Myocyte (in vitro differentiated cells): ENCODE measurements at regions not wholly inside any gene's neighbourhood (a gene's known extent, or its start where the extent isn't known, plus 50 kb on each side); places are given as distances from the start of the nearest gene placed in this dataset.

ENCODE experiments used
- DNase-seq: peaks from one replicate; pipeline ENCODE4 v3.0.0-alpha.2; 2012; ENCODE audit warnings: low read depth

DNA sequence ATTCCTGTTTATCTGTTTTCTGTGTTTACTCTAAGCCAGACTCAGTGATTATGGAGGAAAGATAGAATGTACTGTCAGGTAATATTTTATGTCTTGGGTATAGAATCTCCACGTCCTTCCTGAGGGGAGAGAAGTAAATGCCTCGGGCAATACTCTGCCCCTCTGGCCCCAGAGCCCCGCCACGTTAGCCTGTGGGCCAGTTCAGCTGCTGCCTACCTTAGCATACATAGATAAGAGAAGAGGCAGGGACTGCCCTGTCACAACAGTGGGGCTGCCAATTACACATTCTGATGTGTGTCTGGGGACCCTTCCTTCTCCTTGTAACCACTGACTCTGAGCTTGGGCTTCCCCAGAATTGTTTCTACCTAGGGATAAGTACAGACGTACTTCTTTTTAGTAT is 347.7 kb upstream of the ATP11B start:
- DNase-seq: no peak

DNA sequence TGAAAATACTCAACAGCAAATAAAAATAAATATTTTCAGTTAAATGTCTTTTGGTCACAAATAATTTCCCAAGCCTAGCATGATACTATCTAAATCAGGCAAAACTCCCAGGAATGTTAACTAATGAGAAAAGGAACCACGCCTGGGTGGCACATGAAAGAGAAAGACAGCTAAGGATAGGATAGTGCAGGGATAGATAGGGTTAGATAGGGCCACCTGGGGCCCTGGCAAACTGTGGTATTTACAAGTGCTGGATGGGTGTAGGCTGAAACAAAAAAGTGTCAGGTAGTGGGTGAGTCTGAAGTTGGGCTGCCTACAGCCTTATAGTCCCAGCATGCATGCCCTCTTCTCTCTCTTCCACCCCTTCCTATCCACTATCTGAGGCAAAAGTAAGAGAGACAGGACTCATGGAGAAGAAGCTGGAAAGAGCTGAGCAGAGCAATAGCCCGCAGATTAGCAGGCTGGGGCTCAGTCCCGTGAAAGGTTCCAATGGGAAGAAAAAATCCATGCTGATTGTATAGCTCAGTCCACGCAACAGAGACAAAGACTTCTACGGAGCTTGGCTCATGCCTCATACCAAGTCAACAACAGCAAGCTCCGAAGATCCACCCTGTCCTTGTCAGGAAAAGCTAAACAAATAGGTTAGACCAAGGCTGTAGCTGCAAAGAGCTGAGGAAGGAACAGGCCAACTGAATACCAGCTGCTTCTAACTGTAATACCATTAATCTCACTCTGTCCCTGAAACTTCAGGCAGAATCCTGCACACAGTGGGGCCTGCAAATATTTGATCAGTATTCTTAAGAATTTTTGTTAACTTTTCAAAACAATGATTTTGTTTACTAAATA is 342.1 kb upstream of the ATP11B start:
- no peak for DNase-seq

DNA sequence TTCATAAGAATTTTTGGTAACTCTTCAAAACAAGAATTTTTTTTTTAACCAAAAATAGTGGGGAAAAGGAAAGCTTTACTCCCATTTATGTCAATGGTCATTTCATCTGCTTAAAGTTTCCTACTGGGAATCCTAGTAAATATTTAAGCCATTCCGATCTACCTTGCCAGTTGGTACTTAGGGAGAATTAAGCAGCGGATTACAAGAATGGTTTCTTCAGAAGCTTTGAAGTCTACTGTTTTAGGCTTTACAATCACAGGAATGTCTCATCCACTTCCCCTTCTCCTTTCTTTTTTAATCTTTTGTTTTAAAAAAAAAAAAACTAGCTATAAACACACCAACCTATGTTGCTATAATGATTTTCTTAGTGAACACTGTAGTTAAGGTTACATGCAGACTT is 341.4 kb upstream of the ATP11B start:
- no peak for DNase-seq

DNA sequence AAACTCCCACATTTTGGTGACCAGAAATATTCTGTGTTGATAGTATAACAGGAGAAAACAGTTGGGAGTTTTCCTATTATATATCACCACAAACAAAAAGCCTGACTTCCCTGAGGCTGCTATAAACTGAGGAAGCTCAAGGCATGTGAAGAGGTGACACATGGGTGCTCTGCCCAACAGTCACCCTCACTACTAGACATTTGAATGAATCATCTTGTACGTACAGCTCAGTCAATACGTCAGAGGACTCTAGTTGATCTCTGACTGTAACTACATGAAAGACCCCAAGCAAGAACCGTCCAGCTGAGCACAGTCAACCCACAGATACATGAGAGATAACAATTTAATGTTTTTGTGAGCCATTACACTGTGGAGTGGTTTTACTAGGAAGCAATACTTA is 338.3 kb upstream of the ATP11B start:
- DNase-seq: no peak

DNA sequence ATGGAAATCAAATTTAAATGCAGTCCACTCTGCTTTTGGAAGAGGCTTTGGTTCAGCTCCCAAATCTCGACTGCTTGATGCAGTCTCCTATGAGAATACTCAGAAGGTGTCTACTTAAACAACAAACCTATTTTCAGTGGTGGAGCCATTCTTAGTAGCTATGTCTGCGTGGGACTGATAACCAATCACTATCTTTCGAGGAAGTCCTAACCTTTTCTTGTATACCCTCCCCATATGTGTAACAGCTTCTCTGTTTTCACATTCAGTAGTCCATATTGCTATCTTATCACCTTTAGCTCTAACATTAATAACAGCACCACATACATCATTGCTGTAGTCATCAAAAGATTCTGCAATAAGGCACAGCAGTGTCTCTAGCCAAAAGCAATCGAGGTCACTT is 333.0 kb upstream of the ATP11B start:
- DNase-seq: no peak

DNA sequence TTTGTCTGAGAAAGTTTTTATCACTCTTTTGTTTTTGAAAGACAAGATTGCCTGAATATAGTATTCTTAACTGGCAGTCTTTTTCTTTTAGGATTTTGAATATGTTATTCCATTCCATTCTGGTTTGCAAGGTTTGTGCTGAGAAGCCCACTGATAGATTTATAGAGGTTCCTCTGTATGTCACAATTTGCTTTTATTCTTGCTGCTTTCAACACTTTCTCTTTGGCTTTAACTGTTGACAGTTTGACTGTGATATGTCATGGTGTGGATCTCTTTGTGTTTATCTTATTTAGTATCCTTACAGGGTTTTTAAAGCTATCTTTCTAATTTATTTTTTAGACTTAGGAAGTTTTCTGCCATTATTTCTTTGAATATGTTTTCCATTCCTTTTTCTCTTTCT is 331.2 kb upstream of the ATP11B start:
- DNase-seq: no peak

DNA sequence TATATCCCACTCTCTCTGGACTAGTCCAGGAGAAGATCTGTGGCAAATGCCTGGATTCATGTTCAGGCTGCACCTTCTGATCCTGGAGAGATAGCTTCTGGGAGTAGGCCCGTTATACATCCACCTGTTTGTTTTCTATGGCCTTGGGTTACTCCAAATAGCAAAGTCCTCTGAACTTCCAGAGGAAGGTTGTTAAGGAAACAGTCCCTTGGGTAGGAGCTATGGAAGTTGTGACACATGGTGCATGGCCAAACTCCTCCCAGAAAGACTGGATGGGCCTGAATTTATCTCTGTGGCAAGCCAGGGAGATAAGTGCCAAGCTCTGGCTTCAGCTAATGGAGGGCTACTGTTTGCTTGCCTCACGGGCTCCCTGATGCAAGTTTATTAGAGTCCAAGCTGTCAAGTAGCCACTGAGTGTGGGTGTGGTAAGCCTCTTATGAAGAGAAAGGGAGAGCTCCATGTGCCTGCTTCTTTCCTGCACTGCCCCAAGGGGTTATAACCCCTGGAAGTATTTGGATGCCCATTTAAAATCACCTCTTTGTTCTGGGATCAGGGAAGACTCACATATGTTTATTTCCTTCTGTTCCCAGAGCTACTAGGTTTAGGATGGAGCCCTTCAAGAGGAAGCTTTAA is 328.7 kb upstream of the ATP11B start:
- DNase-seq: no peak

DNA sequence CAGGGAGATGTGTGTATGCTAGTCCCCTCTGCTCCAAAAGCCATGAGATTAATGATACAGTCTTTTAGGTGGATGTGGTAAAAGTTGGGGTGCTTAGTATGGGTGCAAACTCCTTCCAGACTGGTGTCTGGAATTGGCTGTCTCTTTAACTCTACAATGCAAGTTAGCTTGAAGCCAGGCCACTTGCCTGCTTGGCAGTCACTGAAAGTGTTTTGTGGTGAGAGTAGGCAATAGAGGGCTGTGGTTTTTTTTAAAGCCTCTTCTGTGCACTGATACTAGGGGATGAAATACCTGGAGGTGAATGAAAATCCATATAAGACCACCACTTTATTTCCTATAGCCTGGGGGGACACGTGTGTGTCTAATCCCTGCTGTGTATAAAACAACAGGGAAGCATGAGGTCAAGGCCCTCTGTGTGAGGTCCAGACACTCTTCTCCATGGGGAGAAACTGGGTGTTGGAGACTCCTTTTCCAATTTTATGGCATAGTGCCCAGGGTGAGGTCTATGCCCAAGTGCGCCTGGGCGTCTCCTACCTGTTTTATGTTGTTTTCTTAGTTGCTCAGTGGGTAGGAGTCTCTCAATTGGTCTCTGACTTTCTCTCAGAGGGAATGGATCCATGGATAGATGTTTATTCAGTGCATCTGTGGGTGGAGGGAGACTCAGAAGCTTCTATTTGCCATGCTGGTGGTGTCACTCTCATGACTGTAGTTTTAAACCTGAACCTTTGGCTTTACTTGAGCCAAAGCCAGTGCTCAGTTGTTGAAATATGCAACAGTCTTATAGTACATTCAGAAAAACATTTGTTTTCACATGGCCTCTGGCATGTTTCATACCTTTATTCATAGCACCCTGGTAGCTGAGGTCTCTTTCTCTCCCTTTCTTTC is 327.8 kb upstream of the ATP11B start:
- peak; percentile 4 for DNase-seq

DNA sequence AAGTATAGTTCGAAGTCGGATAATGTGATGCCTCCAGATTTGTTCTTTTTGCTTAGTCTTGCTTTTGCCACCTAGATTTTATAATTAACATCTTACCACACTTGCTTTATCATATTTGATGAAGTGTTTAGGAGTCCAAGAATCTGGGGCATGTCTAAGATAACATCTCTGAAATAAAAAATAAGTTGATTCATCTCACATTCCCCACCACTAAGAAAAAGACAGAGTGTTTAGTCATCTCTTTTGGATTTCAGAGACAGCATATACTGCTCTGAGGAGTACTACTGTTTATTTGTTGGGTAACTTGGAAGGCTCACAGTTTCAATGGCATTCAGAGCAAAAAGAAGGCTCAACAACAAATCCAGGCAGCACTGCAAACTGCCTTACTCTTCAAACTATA is 324.2 kb upstream of the ATP11B start:
- no peak for DNase-seq

DNA sequence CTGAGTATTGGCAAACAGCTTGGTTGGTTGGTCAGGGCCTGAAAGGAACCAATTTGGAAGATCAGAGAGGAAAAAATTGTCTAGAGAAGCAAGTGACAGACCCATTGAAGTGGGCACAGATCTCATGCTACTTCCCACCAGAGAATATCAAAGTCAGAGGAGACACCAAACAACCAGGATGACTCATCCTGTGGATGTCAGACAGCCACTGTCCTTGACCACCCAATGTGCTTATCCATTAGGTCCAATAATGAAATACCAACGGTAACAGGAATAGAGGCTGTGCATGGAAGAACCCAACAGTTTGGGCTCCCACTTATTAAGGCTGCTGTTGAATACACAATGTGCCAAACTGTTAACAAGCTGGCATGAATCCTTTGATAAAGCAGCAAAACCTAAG is 323.1 kb upstream of the ATP11B start:
- no peak for DNase-seq

DNA sequence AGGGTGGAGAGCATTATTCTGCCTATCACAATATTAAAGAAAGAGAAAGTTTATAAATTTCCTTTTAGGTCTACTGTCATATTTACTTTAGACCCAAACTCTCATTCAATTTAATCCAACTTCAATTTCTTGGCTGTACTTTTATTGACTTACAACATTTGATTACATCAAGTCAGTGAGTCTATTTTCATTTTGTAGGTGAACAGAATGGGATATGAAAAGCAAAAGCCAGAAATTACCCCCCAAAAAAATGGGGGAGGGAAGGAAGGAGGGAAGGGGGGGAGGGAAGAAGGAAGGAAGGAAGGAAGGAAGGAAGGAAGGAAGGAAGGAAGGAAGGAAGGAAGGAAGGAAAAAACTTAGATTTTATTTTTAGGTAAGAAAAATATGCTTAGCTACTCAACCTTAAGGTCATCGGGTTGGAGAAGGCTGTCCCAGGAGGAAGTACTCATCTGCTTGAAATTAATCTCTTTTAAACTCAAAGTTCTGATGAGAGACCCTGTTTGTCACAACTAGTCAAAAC is 320.1 kb upstream of the ATP11B start:
- DNase-seq: no peak

DNA sequence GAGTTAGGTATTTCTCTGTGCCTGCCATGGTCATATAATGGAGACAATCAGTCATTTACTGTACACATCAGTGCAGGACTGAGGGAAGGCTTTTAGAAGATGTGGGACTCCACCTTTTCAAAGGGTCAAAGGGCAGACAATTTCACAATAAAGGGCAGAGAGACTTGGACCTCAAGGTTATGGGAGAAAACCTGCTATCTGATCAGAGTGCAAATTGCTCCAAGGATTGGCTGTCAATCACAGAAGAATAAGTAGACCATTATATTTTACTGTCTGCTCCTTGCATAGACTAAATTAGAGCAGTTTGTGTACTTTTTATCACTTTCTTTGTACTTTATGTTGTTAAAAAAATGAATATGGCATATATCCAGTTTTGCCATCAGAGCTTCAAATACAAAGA is 314.9 kb upstream of the ATP11B start:
- no peak for DNase-seq

DNA sequence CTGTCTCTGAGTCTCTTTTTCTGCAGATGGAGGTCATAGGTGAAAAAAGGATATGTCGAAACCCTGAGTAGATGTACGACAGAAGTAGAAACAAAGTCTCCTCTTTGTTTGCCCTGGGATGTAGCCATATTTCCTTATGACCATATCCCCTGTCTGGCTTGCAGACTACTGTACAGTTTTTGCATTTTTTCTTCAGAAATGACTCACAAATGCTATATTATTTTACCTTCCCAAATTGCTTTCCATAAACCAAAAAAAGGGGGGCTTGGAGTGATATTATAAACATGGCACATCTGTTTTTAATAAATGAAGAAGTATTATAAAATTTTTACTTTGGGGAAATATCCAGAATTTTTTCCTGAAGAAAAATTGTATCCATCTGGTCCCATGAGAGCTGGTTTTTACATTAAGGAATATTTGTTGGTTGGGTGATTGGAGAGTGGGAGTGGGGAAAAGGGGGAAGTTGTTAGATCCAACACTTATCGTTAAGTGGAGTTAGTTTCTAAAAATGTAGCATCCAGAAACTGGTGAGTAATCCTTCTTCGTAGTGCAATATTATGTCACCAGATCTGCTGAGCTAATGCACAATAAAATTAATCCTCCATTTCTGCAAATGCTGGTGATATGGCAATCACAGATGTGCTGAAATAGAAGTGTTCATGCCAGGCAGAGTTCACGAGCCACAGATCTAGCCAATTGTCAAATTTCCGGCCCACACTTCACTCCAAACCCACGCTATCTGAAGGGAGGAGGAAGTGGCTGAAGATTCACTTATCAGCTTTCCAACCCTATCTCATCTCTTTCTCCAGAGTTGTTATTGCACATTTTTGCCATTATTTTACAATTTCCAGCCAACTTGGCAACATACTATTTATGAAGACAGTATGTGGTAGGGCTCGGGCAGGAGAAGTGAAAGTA is 313.6 kb upstream of the ATP11B start:
- DNase-seq: no peak

DNA sequence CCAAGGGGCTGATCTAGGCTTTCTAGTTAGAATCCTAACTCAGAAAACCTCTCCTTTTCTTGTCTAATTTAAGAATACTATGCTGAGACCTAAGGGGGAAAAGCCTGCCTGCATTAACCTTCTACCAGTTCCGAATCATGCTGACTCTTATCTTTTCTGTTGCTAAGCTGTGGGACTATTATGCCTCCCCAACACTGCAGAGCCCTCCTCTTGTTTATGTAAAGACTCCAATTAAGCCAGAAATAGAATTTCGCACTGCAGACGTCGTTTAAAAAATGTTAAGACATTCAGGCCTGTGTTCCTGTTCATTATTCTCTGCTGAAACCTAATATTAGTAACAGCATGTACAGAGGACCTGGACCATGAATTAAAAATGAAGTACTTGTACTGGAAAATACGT is 310.6 kb upstream of the ATP11B start:
- no peak for DNase-seq

DNA sequence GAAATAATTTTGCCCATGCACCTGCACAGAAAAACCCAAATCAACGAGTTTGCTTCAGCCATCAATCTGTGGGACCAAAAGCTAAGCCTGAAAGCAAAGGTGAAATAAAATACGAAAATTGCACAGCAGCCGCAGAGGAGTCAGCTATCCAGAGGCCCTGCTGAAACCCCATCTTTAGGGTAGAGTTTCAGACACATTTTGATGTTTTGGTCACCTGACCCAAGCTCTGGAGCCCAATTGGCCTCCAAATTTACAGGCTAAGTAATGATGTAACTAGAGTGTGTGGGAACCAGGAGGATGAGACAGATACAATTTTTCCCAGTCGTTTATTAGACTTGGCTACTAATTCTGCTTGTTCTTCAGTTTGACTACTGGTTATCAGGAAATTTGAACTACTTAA is 308.6 kb upstream of the ATP11B start:
- DNase-seq: no peak

DNA sequence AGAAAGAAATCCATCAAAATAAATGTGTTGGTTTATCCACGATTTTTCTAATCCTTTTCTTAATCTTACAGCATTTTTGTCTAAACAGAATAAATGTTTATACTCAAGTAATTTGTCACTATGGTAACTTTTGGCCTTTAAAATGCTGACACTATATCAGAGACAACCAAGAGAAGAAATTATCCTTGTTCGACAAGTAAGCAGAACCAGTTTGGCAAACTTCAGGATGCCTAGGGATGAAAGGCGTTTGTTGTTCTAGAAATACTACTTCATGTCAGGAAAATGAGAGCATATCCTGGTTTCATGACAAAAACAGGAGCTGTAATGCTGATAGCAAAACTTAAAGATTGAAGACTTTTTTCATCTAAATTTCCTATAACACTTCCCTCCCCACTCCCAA is 308.0 kb upstream of the ATP11B start:
- no peak for DNase-seq

DNA sequence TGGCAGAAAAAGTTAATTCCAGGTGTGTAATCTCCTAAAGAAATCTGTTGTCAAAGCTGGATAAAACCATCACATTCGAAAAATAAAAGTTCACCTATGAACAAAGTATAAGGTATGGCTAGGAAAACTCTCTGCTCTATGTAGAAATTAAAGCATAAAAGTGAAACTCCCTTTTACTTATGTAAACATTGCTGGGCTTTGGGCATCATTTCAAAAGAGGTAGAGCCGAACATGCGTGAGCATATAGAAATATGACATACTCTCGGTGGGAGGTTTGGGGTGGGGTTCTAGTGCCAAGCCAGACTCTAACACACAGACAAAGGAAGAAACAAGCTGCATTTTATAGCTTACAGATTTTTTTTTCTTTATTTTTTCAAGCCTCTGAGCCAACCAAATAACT is 306.8 kb upstream of the ATP11B start:
- no peak for DNase-seq

DNA sequence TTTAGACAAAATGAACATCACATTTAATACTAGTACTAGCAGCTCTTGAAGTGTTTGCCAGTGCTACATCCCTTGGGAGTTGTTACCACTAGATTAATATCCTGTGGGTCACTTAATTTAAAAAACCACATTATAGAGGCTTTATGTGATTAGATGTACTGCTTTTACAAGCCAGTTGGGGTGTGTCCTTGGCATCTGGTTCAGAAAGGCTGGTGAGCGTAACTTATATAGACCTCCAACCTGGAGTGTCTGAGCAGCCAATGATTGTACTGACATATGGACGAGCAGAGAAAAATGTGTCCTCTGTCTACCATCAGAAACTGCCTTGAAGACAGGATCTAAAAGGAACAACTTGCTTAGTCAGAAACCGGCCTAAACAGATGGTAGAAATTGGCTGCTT is 306.2 kb upstream of the ATP11B start:
- DNase-seq: no peak

DNA sequence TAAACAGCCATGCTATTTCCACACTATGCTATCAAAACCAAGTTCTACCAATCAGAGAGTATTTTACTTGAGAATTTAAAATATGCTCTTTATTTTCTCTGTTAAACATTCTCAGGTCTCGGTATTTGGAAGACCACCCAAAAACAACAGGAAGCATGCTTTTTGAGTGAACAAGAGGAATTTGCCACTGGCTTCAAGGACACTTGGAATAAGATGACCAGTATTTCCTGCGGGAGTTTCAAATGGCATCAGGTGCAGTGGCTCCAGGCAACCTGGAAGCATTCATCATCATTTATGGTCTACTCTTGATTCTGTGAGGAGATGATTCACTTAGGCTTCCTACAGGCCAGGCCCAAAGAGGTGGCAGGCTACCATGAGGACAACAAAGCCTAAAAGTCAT is 305.7 kb upstream of the ATP11B start:
- DNase-seq: no peak

DNA sequence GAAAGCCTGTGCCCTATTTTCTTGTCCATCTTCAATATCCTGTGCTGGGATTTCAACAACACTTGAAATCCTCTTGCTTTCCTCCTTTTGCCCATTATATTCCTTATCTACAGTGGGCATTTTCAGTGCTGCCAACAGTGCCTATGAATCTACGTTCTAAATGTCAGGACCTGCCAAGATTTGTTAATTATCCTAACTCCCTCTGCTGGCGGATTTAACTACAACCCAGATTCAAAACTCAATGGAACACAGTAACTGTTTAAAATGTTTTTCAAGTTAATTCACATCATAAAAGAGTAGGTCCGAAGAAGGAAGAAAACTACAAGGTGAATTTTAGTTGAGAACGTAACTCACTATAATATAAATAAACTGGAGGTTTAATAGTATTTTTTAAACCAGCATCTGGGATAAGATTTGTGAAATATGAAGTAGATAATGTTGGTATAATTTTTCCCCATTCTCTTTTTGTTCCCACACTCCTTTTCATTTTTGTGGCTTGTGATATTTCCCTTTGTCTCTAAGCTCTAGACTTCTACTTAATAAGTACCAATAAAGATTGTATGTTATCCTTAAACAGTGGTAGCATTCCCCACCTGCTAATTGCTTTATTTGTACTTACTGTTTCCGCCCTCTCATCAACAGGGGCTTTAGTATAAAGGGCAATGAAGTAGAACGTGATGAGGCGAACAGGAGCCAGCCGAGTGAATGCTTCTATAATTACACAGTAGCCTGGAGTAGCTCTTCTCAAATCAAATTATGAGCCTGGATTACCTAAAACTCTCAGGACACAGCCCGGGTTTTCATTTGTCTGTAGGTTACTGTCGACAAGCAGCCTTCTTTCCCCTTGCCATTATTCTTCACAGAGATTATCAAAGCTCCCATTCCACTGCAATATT is 302.5 kb upstream of the ATP11B start:
- DNase-seq: peak; percentile 58
